Amygdala (tissue), 56 donors: ENCODE measurements at regions not wholly inside any gene's neighbourhood (a gene's known extent, or its start where the extent isn't known, plus 50 kb on each side); places are given as distances from the start of the nearest gene placed in this dataset.
A peak's percentile ranks its signal among the peaks of the same experiment; 100 is the strongest.

Experiments used
- DNase-seq, 56 donors: peaks; one replicate each; lab custom pipeline; 2025; lab: John Stamatoyannopoulos, UW

- no peak for DNase-seq
Measured at GRCh38 chr18:51767293-51767692, 569.8 kb upstream of the MEX3C start.

GRCh38 chr18:51778115-51778514, 561.9 kb upstream of the DCC start:
- no peak for DNase-seq

- no peak for DNase-seq
Measured at GRCh38 chr18:51789871-51790270, 550.1 kb upstream of the DCC start.

GRCh38 chr18:51801514-51801913, 538.5 kb upstream of the DCC start:
- no peak for DNase-seq

GRCh38 chr18:51802569-51803428, 537.2 kb upstream of the DCC start:
- DNase-seq: no peak

- no peak for DNase-seq
Measured at GRCh38 chr18:51807336-51807735, 532.7 kb upstream of the DCC start.

- DNase-seq: no peak
Measured at GRCh38 chr18:51811883-51812282, 528.1 kb upstream of the DCC start.

GRCh38 chr18:51813740-51814139, 526.3 kb upstream of the DCC start:
- DNase-seq: no peak

GRCh38 chr18:51821610-51822009, 518.4 kb upstream of the DCC start:
- DNase-seq: no peak

GRCh38 chr18:51824746-51825145, 515.3 kb upstream of the DCC start:
- DNase-seq: no peak

GRCh38 chr18:51833850-51834249, 506.1 kb upstream of the DCC start:
- no peak for DNase-seq

GRCh38 chr18:51848702-51849101, 491.3 kb upstream of the DCC start:
- no peak for DNase-seq

- DNase-seq: no peak
Measured at GRCh38 chr18:51852681-51853080, 487.3 kb upstream of the DCC start.

- peak in 13 of 56 donors; percentile 1 to 51 (median 12) for DNase-seq
Measured at GRCh38 chr18:51857989-51858388, 482.0 kb upstream of the DCC start.

- no peak for DNase-seq
Measured at GRCh38 chr18:51861046-51861445, 479.0 kb upstream of the DCC start.

GRCh38 chr18:51862051-51862715, 477.8 kb upstream of the DCC start:
- DNase-seq: peak in 1 of 56 donors; percentile 3

GRCh38 chr18:51864219-51864965, 475.6 kb upstream of the DCC start:
- DNase-seq: no peak

GRCh38 chr18:51865538-51865937, 474.5 kb upstream of the DCC start:
- no peak for DNase-seq

- DNase-seq: no peak
Measured at GRCh38 chr18:51867767-51868166, 472.2 kb upstream of the DCC start.

GRCh38 chr18:51878724-51879123, 461.3 kb upstream of the DCC start:
- DNase-seq: no peak

GRCh38 chr18:51879329-51879728, 460.7 kb upstream of the DCC start:
- no peak for DNase-seq
